ENCODE measurements at regions not wholly inside any gene's neighbourhood (a gene's known extent, or its start where the extent isn't known, plus 50 kb on each side); places are given as distances from the start of the nearest gene placed in this dataset.

- ChIA-PET CTCF (interaction anchor here (0.5 to 0.7 kb wide), 2 partner anchors 24 to 238 kb away, joined by 3 read pairs; no protein-coding TSS in a partner anchor), POLR2A (ENCODE audit: unreplicated experiment) (no interaction called here)
- Histone ChIP-seq H2BK5ac (ENCODE audit: low read depth, low read length, poor library complexity, severe bottlenecking) (no peak overlapping the region), H3K27me3 (ENCODE audit: control insufficient read depth, insufficient read depth, low read length) (no peaks in the 10 kb centered on the region), H3K4ac (ENCODE audit: low read depth, low read length) (no peak overlapping the region), H4K20me1 (ENCODE audit: insufficient read depth, low read length) (no peaks in the 10 kb centered on the region), H3K23ac (ENCODE audit: low read depth, low read length) (no peak overlapping the region), H3K36me3 (ENCODE audit: control insufficient read depth, insufficient read depth, low read length) (no peaks in the 10 kb centered on the region), H3K4me2 (ENCODE audit: low read depth, low read length) (no peak overlapping the region), H3K27ac (ENCODE audit: insufficient read depth, low read length) (no peak overlapping the region), H3K9ac (ENCODE audit: low read depth, low read length) (no peak overlapping the region), H3K4me3 (ENCODE audit: insufficient read depth, low read depth, low read length) (no peak overlapping the region), H4K8ac (ENCODE audit: low read depth in 2 of 2, low read length in 2 of 2) (no peak overlapping the region), H2AFZ (replicated peaks; ENCODE audit: low read length, poor library complexity) (no peak overlapping the region), H2BK20ac (ENCODE audit: low read depth, low read length) (no peak overlapping the region), H3K14ac (replicated peaks; ENCODE audit: low read depth, low read length) (no peak overlapping the region), H3K56ac (ENCODE audit: extremely low read depth, insufficient read depth, low read length) (no peak overlapping the region), H3K9me1 (ENCODE audit: insufficient read depth, low read length) (no peaks in the 10 kb centered on the region), H3K79me1 (ENCODE audit: low read depth in 1 of 2, low read length in 2 of 2) (no peaks in the 10 kb centered on the region), H4K91ac (ENCODE audit: insufficient read depth, low read depth, low read length) (no peak overlapping the region), H3K4me1 (ENCODE audit: control insufficient read depth, insufficient read depth, low read length) (no peaks in the 10 kb centered on the region), H2BK120ac (ENCODE audit: low read depth, low read length) (no peak overlapping the region), H4K5ac (ENCODE audit: low read depth, low read length) (no peak overlapping the region), H3K18ac (ENCODE audit: low read depth, low read length) (no peak overlapping the region), H2BK15ac (ENCODE audit: low read depth, low read length) (no peak overlapping the region), H2AK9ac (replicated peaks; ENCODE audit: low read depth, low read length, poor library complexity) (no peak overlapping the region), H2AK5ac (ENCODE audit: low read depth, low read length) (no peak overlapping the region), H3K9me3 (ENCODE audit: control insufficient read depth, insufficient read depth, low read length) (no peaks in the 10 kb centered on the region)
- ATAC-seq (ENCODE audit: low read depth) (no peak), DNase-seq (no peak)
- TF ChIP-seq RAD21 (IDR thresholded peaks at IDR 0.05; ENCODE audit: low read length) (no peak), POLR2A (IDR thresholded peaks at IDR 0.05; ENCODE audit: low read depth, low read length) (no peak), NFE2L2 (IDR thresholded peaks at IDR 0.05; ENCODE audit: low read depth, low read length) (no peak), MXI1 (IDR thresholded peaks at IDR 0.05; ENCODE audit: borderline replicate concordance, low read depth, low read length) (no peak), CEBPB (IDR thresholded peaks at IDR 0.05; ENCODE audit: low read depth, low read length) (no peak), CTCF (conservative IDR thresholded peaks at IDR 0.05; ENCODE audit: low read depth, low read length) (no peak), RCOR1 (IDR thresholded peaks at IDR 0.05; ENCODE audit: insufficient replicate concordance, low read length) (no peak), CHD1 (IDR thresholded peaks at IDR 0.05; ENCODE audit: low read depth, low read length) (no peak), RFX5 (IDR thresholded peaks at IDR 0.05; ENCODE audit: low read depth, low read length) (no peak)
- in situ Hi-C loops (cut with MboI; ENCODE audit: low sequenced_read_pairs), result no loop called here
- WGBS, 2 experiments (ENCODE audit: extremely low coverage in 2 of 2, insufficient read length in 1 of 2), result no CpG with 5 or more reads among the region's 5 CpGs
- intact Hi-C loops (cut with micrococcal nuclease), result no loop called here
- no TSS peak for BruUV-seq (replicated peaks)
- dilution Hi-C loops (cut with HindIII; ENCODE audit: low sequenced_read_pairs, unreplicated experiment), result no loop called here
These were observed 466.3 kb downstream of the EFNA5 start for GRCh38 chr5:107204413-107204812.

All from IMR-90 (cell line).